ENCODE measurements at regions not wholly inside any gene's neighbourhood (a gene's known extent, or its start where the extent isn't known, plus 50 kb on each side); places are given as distances from the start of the nearest gene placed in this dataset.

GRCh38 chr1:22292011-22292788, 149.3 kb upstream of the WNT4 start:
- H3K4me3 ChIP-seq, result no peak overlapping the region
- TF ChIP-seq CTCF (IDR thresholded peaks at IDR 0.05), result no peak
- H3K9me3 ChIP-seq, result no peaks in the 10 kb centered on the region
- no peaks in the 10 kb centered on the region for H3K4me1 ChIP-seq
- intact Hi-C loops (cut with DNase I), result no loop called here
- peaks cover 5% of the 10 kb centered on the region for H3K27me3 ChIP-seq (ENCODE audit: low read depth)
- no peaks in the 10 kb centered on the region for H3K36me3 ChIP-seq
- DNase-seq, result no peak
- no peak overlapping the region for H3K27ac ChIP-seq
- no peak for ATAC-seq

DNA sequence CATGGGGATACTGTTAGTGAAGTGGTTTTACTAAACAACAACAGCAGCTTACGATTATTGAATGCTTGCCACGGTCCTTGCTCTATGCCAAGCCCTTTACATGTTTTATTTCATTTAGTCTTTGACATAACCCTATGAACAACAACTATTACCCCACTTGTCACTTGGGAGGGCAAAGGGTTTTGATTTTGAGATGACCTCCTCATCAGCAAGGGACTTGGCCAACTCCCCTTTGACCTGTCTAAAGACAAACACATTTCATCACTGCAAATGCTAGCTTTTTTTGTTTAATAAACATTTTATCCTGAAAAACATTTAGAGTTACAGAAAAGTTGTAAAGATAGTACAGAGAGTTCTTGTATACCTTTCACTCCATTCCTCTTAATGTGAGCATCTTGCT, 152.5 kb upstream of the WNT4 start:
- Histone ChIP-seq H3K27ac (no peak overlapping the region), H3K36me3 (no peaks in the 10 kb centered on the region), H3K4me3 (no peak overlapping the region), H3K4me1 (no peaks in the 10 kb centered on the region), H3K27me3 (ENCODE audit: low read depth) (peaks cover 12% of the 10 kb centered on the region), H3K9me3 (no peaks in the 10 kb centered on the region)
- DNase-seq (no peak), ATAC-seq (no peak)
- no peak for TF ChIP-seq CTCF (IDR thresholded peaks at IDR 0.05)
- intact Hi-C loops (cut with DNase I), result no loop called here

DNA sequence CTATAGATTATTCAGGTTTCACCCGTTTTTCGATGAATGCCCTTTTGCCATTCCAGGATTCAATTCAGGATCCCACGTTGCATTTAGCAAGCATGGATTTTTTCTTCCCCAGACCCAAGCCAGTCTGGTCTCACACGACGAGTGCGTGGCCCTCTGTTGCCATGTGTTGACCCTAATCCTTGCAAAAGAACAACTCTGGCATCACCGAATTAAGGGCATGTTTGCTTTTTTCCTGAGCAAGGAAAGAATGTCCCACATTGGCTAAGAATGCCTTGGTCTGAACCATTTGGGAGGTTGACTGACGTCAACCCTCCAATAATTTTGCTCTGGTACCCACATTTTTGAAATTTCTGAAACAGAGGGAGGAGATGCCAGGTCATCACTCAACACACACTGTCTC, 153.0 kb upstream of the WNT4 start:
- no peaks in the 10 kb centered on the region for H3K4me1 ChIP-seq
- TF ChIP-seq CTCF (IDR thresholded peaks at IDR 0.05), result no peak
- intact Hi-C loops (cut with DNase I), result no loop called here
- H3K27ac ChIP-seq, result no peak overlapping the region
- ATAC-seq (no peak), DNase-seq (no peak)
- H3K27me3 ChIP-seq (ENCODE audit: low read depth), result peaks cover 12% of the 10 kb centered on the region
- no peaks in the 10 kb centered on the region for H3K36me3 ChIP-seq
- no peaks in the 10 kb centered on the region for H3K9me3 ChIP-seq
- H3K4me3 ChIP-seq, result no peak overlapping the region

DNA sequence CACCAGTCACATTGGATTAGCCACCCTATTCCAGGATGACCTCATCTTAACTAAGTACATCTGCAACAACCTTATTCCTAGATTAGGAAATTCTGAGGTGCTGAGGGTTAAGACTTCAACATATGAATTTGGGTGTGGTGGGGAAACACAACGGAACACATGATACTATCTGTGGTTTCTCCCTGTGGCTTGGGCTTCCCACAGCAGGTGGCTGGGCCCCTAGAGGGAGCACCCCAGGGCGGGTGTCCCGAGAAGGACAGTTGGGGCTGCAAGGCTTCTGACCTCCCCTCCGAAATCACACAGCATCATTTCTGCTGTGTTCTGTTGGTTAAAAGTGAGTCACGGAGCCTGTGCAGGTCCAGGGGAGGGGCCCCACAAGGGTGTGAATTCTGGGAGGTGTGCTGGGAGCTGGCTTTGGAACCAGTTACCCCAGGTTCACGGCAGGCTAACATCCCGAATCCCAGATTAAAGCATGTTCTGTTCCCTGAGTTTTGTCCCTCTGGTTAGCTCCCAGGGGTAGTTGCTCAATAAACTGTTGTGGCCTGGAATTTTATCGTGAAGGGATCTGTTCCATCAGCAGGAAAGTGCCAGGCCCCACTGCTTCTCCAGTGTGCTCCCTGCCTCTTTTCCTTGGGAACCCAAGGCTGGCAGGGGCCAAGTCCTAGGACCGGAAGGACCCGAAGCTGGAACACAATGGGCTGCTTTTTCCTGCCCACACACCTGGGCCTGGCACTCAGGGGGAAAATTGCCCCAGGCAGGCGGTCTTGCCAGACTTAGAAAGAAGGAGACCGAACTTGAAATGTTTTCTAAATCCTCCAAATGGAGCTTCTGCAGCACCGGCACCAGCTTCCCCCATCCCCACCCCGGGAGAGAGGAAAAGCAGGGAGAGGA, 154.0 kb upstream of the WNT4 start:
- DNase-seq (no peak), ATAC-seq (no peak)
- H3K4me3 ChIP-seq, result no peak overlapping the region
- H3K27me3 ChIP-seq (ENCODE audit: low read depth), result peaks cover 12% of the 10 kb centered on the region
- no peaks in the 10 kb centered on the region for H3K9me3 ChIP-seq
- H3K36me3 ChIP-seq, result no peaks in the 10 kb centered on the region
- TF ChIP-seq CTCF (IDR thresholded peaks at IDR 0.05), result no peak
- H3K27ac ChIP-seq, result no peak overlapping the region
- intact Hi-C loops (cut with DNase I), result no loop called here
- H3K4me1 ChIP-seq, result no peaks in the 10 kb centered on the region

DNA sequence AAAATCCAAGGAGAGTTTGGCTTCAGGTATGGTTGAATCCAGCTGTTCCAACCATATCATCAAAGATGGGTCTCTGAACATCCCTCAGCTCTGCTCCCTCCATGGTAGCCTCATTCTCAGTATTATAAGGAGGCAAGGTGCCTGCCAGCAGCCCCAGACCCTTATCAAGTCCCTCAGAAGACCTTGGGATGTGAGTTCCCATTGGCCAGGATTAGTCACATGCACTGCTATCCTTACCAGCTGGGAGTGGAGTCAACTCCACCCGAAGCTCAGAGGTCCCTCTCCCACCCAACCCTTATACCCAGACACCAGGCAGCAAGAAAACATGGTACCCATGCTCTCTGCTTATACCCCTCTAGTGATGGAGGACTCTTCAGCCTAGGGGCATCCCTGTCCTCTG, 153.7 kb upstream of the ZBTB40 start:
- intact Hi-C loops (cut with DNase I), result no loop called here
- DNase-seq (no peak), ATAC-seq (no peak)
- H3K27me3 ChIP-seq (ENCODE audit: low read depth), result peaks cover 12% of the 10 kb centered on the region
- no peak overlapping the region for H3K27ac ChIP-seq
- H3K4me3 ChIP-seq, result no peak overlapping the region
- H3K36me3 ChIP-seq, result no peaks in the 10 kb centered on the region
- no peaks in the 10 kb centered on the region for H3K4me1 ChIP-seq
- no peaks in the 10 kb centered on the region for H3K9me3 ChIP-seq
- TF ChIP-seq CTCF (IDR thresholded peaks at IDR 0.05), result no peak
